Posterior vena cava (tissue), 2 donors: ENCODE measurements at regions not wholly inside any gene's neighbourhood (a gene's known extent, or its start where the extent isn't known, plus 50 kb on each side); places are given as distances from the start of the nearest gene placed in this dataset.

Experiments
- DNase-seq: peaks from one replicate; pipeline ENCODE4 v3.0.0-alpha.2; 2020; ENCODE audit warnings: low spot score
- intact Hi-C, 2 donors: fragments of 100-400 bp; cut with DNase I; formaldehyde crosslinking; loops; one replicate each; pipeline versions ENCODE4 v1.14.1 to v1.14.2; 2022 to 2023
- donor health status: DM: yes; HTN: yes; CAD: no.
- donor health status: DM: yes; HTN: yes; CAD: no.

GRCh38 chr7:124444696-124445480, 320.7 kb downstream of the GPR37 start:
- no peak for DNase-seq
- intact Hi-C loops, result no loop called here

- intact Hi-C loops, result no loop called here
- DNase-seq, result no peak
These were observed 321.8 kb downstream of the GPR37 start for GRCh38 chr7:124443762-124444161.

- no peak for DNase-seq
- intact Hi-C loops, result no loop called here
These were observed 325.5 kb downstream of the GPR37 start for GRCh38 chr7:124440081-124440480.

GRCh38 chr7:124432009-124432578, 333.5 kb downstream of the GPR37 start:
- intact Hi-C loops, result no loop called here
- DNase-seq, result no peak

GRCh38 chr7:124429923-124430322, 335.7 kb downstream of the GPR37 start:
- intact Hi-C loops, result no loop called here
- DNase-seq, result no peak

GRCh38 chr7:124428781-124429180, 336.8 kb downstream of the GPR37 start:
- intact Hi-C loops, result no loop called here
- DNase-seq, result no peak

- intact Hi-C loops, result no loop called here
- DNase-seq, result no peak
These were observed 339.0 kb downstream of the GPR37 start for GRCh38 chr7:124426621-124427020.

- DNase-seq, result no peak
- intact Hi-C loops, result no loop called here
These were observed 341.7 kb downstream of the GPR37 start for GRCh38 chr7:124423863-124424262.

GRCh38 chr7:124422081-124422480, 343.5 kb downstream of the GPR37 start:
- intact Hi-C loops, result no loop called here
- DNase-seq, result no peak

- intact Hi-C loops, result no loop called here
- DNase-seq, result no peak
These were observed 345.2 kb downstream of the GPR37 start for GRCh38 chr7:124420367-124420766.

- no peak for DNase-seq
- intact Hi-C loops, result no loop called here
These were observed 352.6 kb downstream of the GPR37 start for GRCh38 chr7:124413029-124413428.

- DNase-seq, result no peak
- intact Hi-C loops, result no loop called here
These were observed 353.1 kb downstream of the GPR37 start for GRCh38 chr7:124412531-124412930.

GRCh38 chr7:124411796-124412195, 353.8 kb downstream of the GPR37 start:
- no peak for DNase-seq
- intact Hi-C loops, result no loop called here

GRCh38 chr7:124403587-124403986, 362.0 kb downstream of the GPR37 start:
- DNase-seq, result no peak
- intact Hi-C loops, result no loop called here

GRCh38 chr7:124403112-124403511, 362.5 kb downstream of the GPR37 start:
- no peak for DNase-seq
- intact Hi-C loops, result no loop called here

GRCh38 chr7:124399941-124400340, 365.7 kb downstream of the GPR37 start:
- DNase-seq, result no peak
- intact Hi-C loops, result no loop called here

GRCh38 chr7:124398937-124399552, 366.2 kb upstream of the TMEM229A start:
- intact Hi-C loops, result no loop called here
- DNase-seq, result no peak

- intact Hi-C loops, result no loop called here
- DNase-seq, result no peak
These were observed 364.3 kb upstream of the TMEM229A start for GRCh38 chr7:124397134-124397533.

GRCh38 chr7:124390301-124390700, 357.4 kb upstream of the TMEM229A start:
- DNase-seq, result no peak
- intact Hi-C loops, result no loop called here

GRCh38 chr7:124388751-124389150, 355.9 kb upstream of the TMEM229A start:
- DNase-seq, result no peak
- intact Hi-C loops, result no loop called here

GRCh38 chr7:124387056-124387455, 354.2 kb upstream of the TMEM229A start:
- DNase-seq, result no peak
- intact Hi-C loops, result no loop called here
